H9 (cell line): ENCODE measurements at regions not wholly inside any gene's neighbourhood (a gene's known extent, or its start where the extent isn't known, plus 50 kb on each side); places are given as distances from the start of the nearest gene placed in this dataset.
A peak's percentile ranks its signal among the peaks of the same experiment; 100 is the strongest.

ENCODE experiments used
- DNase-seq: peaks from one replicate; pipeline ENCODE4 v3.0.0-alpha.2; 2017
- H2AFZ ChIP-seq: one replicate; pipeline ENCODE4 v1.6.1; 2013; ENCODE audit warnings: mild to moderate bottlenecking, low read length, control low read depth, moderate library complexity
- H2AK5ac ChIP-seq: 2 replicates; pipeline ENCODE4 v1.6.1; 2013; ENCODE audit warnings: low read length, control low read depth, mixed read lengths; ENCODE audit not compliant: insufficient read length
- H2BK120ac ChIP-seq: one replicate; pipeline ENCODE4 v1.6.1; 2013; ENCODE audit warnings: low read depth, mild to moderate bottlenecking, low read length, control low read depth, inconsistent platforms; ENCODE audit not compliant: poor library complexity, severe bottlenecking
- H2BK12ac ChIP-seq: 2 replicates; pipeline ENCODE4 v1.6.1; 2013; ENCODE audit warnings: low read length, control low read depth, mixed read lengths, low read depth; ENCODE audit not compliant: insufficient read length
- H2BK15ac ChIP-seq: 2 replicates; pipeline ENCODE4 v1.6.1; 2013; ENCODE audit warnings: low read depth, low read length, control low read depth
- H2BK20ac ChIP-seq: one replicate; pipeline ENCODE4 v1.6.1; 2013; ENCODE audit warnings: low read depth, mild to moderate bottlenecking, low read length, control low read depth, inconsistent platforms; ENCODE audit not compliant: poor library complexity, severe bottlenecking
- H2BK5ac ChIP-seq: 2 replicates; pipeline ENCODE4 v1.6.1; 2013; ENCODE audit warnings: low read length, control low read depth, mixed read lengths; ENCODE audit not compliant: insufficient read length
- H3K14ac ChIP-seq: 2 replicates; pipeline ENCODE4 v1.6.1; 2013; ENCODE audit warnings: low read length, control low read depth; ENCODE audit not compliant: insufficient read depth
- H3K18ac ChIP-seq: 2 replicates; pipeline ENCODE4 v1.6.1; 2013; ENCODE audit warnings: low read depth, mild to moderate bottlenecking, mixed read lengths, low read length, control low read depth; ENCODE audit not compliant: insufficient read length
- H3K23ac ChIP-seq: 2 replicates; pipeline ENCODE4 v1.6.1; 2013; ENCODE audit warnings: low read length, control low read depth, mixed read lengths, low read depth; ENCODE audit not compliant: insufficient read length
- H3K23me2 ChIP-seq: 2 replicates; pipeline ENCODE4 v1.6.1; 2013; ENCODE audit warnings: low read depth, mild to moderate bottlenecking, mixed read lengths, low read length, control low read depth; ENCODE audit not compliant: insufficient read length, poor library complexity, severe bottlenecking
- H3K27ac ChIP-seq: 2 replicates; pipeline ENCODE4 v1.5.1; 2013; ENCODE audit warnings: low read length, control low read depth, mixed read lengths, low read depth; ENCODE audit not compliant: insufficient read length
- H3K27me3 ChIP-seq: 2 replicates; pipeline ENCODE4 v1.6.1; 2013; ENCODE audit warnings: low read length, control low read depth, inconsistent platforms; ENCODE audit not compliant: insufficient read depth
- H3K4ac ChIP-seq: 2 replicates; pipeline ENCODE4 v1.6.1; 2013; ENCODE audit warnings: low read depth, mild to moderate bottlenecking, control low read depth, inconsistent platforms, low read length, moderate library complexity
- H3K4me1 ChIP-seq: 2 replicates; pipeline ENCODE4 v1.6.1; 2013; ENCODE audit warnings: low read length, control low read depth, inconsistent platforms; ENCODE audit not compliant: insufficient read depth
- H3K4me2 ChIP-seq: 2 replicates; pipeline ENCODE4 v1.6.1; 2013; ENCODE audit warnings: low read length, control low read depth, mixed read lengths; ENCODE audit not compliant: insufficient read length, insufficient read depth
- H3K56ac ChIP-seq: 2 replicates; pipeline ENCODE4 v1.6.1; 2013; ENCODE audit warnings: low read depth, mild to moderate bottlenecking, mixed read lengths, low read length, control low read depth; ENCODE audit not compliant: insufficient read length
- H3K79me1 ChIP-seq: 2 replicates; pipeline ENCODE4 v1.6.1; 2013; ENCODE audit warnings: low read depth, mild to moderate bottlenecking, moderate library complexity, low read length, control low read depth, inconsistent platforms; ENCODE audit not compliant: insufficient read depth, poor library complexity, severe bottlenecking
- H3K79me2 ChIP-seq: 2 replicates; pipeline ENCODE4 v1.6.1; 2013; ENCODE audit warnings: low read length, control low read depth, inconsistent platforms; ENCODE audit not compliant: insufficient read depth
- H3K9ac ChIP-seq: 2 replicates; pipeline ENCODE4 v1.6.1; 2013; ENCODE audit warnings: low read length, control low read depth, mixed read lengths; ENCODE audit not compliant: insufficient read length; ENCODE audit errors: extremely low read depth
- H3K9me3 ChIP-seq: one replicate; pipeline ENCODE4 v1.6.1; 2013; ENCODE audit warnings: low read depth, low read length, inconsistent platforms; ENCODE audit not compliant: control insufficient read depth
- H3T11ph ChIP-seq: one replicate; pipeline ENCODE4 v1.6.1; 2013; ENCODE audit warnings: mild to moderate bottlenecking, low read length, control low read depth, inconsistent platforms
- H4K20me1 ChIP-seq: one replicate; pipeline ENCODE4 v1.6.1; 2013; ENCODE audit not compliant: control insufficient read depth, insufficient read length, insufficient read depth
- H4K5ac ChIP-seq: 2 replicates; pipeline ENCODE4 v1.6.1; 2013; ENCODE audit warnings: low read depth, mild to moderate bottlenecking, mixed read lengths, low read length, control low read depth; ENCODE audit not compliant: insufficient read length
- H4K8ac ChIP-seq: replicated peaks from 2 replicates; pipeline ENCODE4 v1.6.1; 2013; ENCODE audit warnings: low read length, control low read depth, mixed read lengths, low read depth; ENCODE audit not compliant: insufficient read length
- H4K91ac ChIP-seq: 2 replicates; pipeline ENCODE4 v1.6.1; 2013; ENCODE audit warnings: low read depth, mild to moderate bottlenecking, moderate library complexity, mixed read lengths, low read length, control low read depth; ENCODE audit not compliant: insufficient read length
- H3K27ac Mint-ChIP-seq, 3 experiments: 2 replicates in 2 of 3; 3 replicates in 1 of 3; pipeline ENCODE4 v1.8.0; 2020 to 2021; ENCODE audit warnings: mixed read lengths in 3 of 3, mild to moderate bottlenecking in 1 of 3, moderate library complexity in 1 of 3
- H3K27me3 Mint-ChIP-seq: 2 replicates; pipeline ENCODE4 v1.8.0; 2021; ENCODE audit warnings: low read depth, mild to moderate bottlenecking, moderate library complexity, mixed read lengths
- H3K36me3 Mint-ChIP-seq, 3 experiments: 2 replicates in 2 of 3; 3 replicates in 1 of 3; pipeline ENCODE4 v1.8.0; 2020 to 2021; ENCODE audit warnings: low read depth in 3 of 3, mixed read lengths in 3 of 3; ENCODE audit not compliant: insufficient read depth in 1 of 3
- H3K4me1 Mint-ChIP-seq, 2 experiments: 2 replicates each; pipeline ENCODE4 v1.8.0; 2020; ENCODE audit warnings: mixed read lengths in 2 of 2
- H3K4me3 Mint-ChIP-seq, 2 experiments: 2 replicates in 1 of 2; 3 replicates in 1 of 2; pipeline ENCODE4 v1.8.0; 2020 to 2021; ENCODE audit warnings: mild to moderate bottlenecking in 2 of 2, mixed read lengths in 2 of 2, moderate library complexity in 1 of 2
- H3K9me3 Mint-ChIP-seq, 2 experiments: 2 replicates in 1 of 2; 3 replicates in 1 of 2; pipeline ENCODE4 v1.8.0; 2020; ENCODE audit warnings: mild to moderate bottlenecking in 2 of 2, mixed read lengths in 2 of 2, moderate library complexity in 1 of 2
- WGBS: extraction: QIAGEN DNeasy Blood & Tissue Kit; methylation state at CpG from one replicate; pipeline ENCODE4 v1.1.7; 2013; ENCODE audit warnings: missing lambda C conversion rate, low lambda C conversion rate, mixed read lengths; ENCODE audit not compliant: insufficient read length; ENCODE audit errors: extremely low coverage; 5-methylcytosine and 5-hydroxymethylcytosine counted together
- TF ChIP-seq, protein P1 (sequence below): fragments of 200-600 bp; sonication (generic); conservative IDR thresholded peaks from 3 replicates; pipeline ENCODE4 v1.8.0; 2021; ENCODE audit warnings: antibody characterized with exemption, mild to moderate bottlenecking

DNA sequence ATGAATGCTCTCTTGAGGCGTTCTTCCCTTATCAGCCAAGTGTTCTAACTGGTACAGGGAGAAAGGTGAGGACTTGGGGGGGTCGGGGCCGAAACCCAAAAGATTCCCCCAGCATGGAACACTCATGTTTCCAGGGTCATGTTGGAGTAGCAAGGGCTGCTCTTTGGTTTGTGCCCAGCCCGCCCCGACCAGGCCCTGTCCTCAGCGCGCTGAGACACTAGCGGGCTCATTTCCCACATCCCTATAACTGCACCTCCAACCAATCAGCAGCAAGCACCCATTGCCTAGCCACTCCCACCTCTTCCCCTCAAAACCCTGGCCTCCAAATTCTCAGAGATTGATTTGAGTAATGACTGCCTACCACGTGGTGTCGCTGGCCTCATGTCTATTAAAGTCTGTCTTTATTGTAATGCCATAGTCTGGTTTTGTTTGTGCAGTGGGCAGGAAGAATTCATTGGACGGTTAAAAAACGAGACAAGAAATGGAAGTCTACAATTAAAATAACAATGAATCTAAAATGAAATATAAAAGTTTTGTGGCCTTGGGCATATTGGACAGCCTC, 1928.4 kb downstream of the STIM2 start:
- Histone ChIP-seq H3K27ac (no peak overlapping the region), H2BK15ac (no peak overlapping the region), H2BK5ac (no peak overlapping the region), H3K14ac (no peak overlapping the region), H3K18ac (no peak overlapping the region), H4K8ac (no peak overlapping the region), H4K91ac (no peak overlapping the region), H3K79me1 (no peaks in the 10 kb centered on the region), H3K9ac (no peak overlapping the region), H4K20me1 (no peaks in the 10 kb centered on the region), H3K56ac (no peak overlapping the region), H3K27me3 (no peaks in the 10 kb centered on the region), H2AK5ac (no peak overlapping the region), H4K5ac (no peak overlapping the region), H3K4me1 (no peaks in the 10 kb centered on the region), H3K4me2 (no peak overlapping the region), H2BK20ac (no peak overlapping the region), H2AFZ (no peak overlapping the region), H3K23ac (no peak overlapping the region), H2BK12ac (no peak overlapping the region), H3K4ac (no peak overlapping the region), H3K23me2 (no peaks in the 10 kb centered on the region), H3K79me2 (no peaks in the 10 kb centered on the region; the same call in 1 of the 2 replicates), H3T11ph (no peak overlapping the region), H3K9me3 (no peaks in the 10 kb centered on the region), H2BK120ac (no peak overlapping the region)
- TF ChIP-seq, protein P1, sequence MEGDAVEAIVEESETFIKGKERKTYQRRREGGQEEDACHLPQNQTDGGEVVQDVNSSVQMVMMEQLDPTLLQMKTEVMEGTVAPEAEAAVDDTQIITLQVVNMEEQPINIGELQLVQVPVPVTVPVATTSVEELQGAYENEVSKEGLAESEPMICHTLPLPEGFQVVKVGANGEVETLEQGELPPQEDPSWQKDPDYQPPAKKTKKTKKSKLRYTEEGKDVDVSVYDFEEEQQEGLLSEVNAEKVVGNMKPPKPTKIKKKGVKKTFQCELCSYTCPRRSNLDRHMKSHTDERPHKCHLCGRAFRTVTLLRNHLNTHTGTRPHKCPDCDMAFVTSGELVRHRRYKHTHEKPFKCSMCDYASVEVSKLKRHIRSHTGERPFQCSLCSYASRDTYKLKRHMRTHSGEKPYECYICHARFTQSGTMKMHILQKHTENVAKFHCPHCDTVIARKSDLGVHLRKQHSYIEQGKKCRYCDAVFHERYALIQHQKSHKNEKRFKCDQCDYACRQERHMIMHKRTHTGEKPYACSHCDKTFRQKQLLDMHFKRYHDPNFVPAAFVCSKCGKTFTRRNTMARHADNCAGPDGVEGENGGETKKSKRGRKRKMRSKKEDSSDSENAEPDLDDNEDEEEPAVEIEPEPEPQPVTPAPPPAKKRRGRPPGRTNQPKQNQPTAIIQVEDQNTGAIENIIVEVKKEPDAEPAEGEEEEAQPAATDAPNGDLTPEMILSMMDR: no peak
- Mint-ChIP-seq H3K4me3 (no peak overlapping the region), H3K4me1 (no peaks in the 10 kb centered on the region), H3K9me3 (no peaks in the 10 kb centered on the region; a peak in 1 of 5 replicates), H3K27me3 (no peaks in the 10 kb centered on the region), H3K27ac (peak overlapping the region in 1 of 3 experiments; percentile 81; a peak in 2 of 7 replicates), H3K36me3 (no peaks in the 10 kb centered on the region)
- WGBS: no CpG with 5 or more reads among the region's 12 CpGs
- DNase-seq: no peak
